IMR-90 (cell line): ENCODE measurements at regions not wholly inside any gene's neighbourhood (a gene's known extent, or its start where the extent isn't known, plus 50 kb on each side); places are given as distances from the start of the nearest gene placed in this dataset.
"Not testable (repeated sequence)": the region's sequence is repeated elsewhere in the genome, so short reads cannot be mapped to it uniquely, and the experiment has no call there.

ENCODE experiments used
- ATAC-seq: fragments of 200-7000 bp; cut with Tn5 transposase; 2 replicates; pipeline ENCODE4 v1.9.1; 2020; ENCODE audit warnings: low read depth, mild to moderate bottlenecking, moderate library complexity
- BruUV-seq: library from RNA; stranded (reverse); fragments of 400-500 nt; replicated peaks from 2 replicates; lab custom pipeline; 2021; lab: Mats Ljungman, UMichigan
- CTCF ChIA-PET: fragments of 300-600 bp; formaldehyde crosslinking; extraction: SDS; loops from one replicate; lab custom pipeline; 2021; ENCODE audit warnings: antibody characterized with exemption; lab: Yijun Ruan, JAX
- POLR2A ChIA-PET: fragments of 300-600 bp; sonication (Branson Sonifier 250); formaldehyde crosslinking; loops from one replicate; lab custom pipeline; 2022; ENCODE audit warnings: antibody characterized with exemption; ENCODE audit not compliant: unreplicated experiment; lab: Charles Lee
- DNase-seq: peaks from one replicate; pipeline ENCODE4 v3.0.0; 2013
- H2AFZ ChIP-seq: replicated peaks from 2 replicates; pipeline ENCODE3; 2013; ENCODE audit warnings: low read length, mild to moderate bottlenecking; ENCODE audit not compliant: poor library complexity
- H2AK5ac ChIP-seq: 2 replicates; pipeline ENCODE4 v1.6.1; 2013; ENCODE audit warnings: low read depth, low read length, inconsistent platforms
- H2AK9ac ChIP-seq: replicated peaks from 2 replicates; pipeline ENCODE3; 2013; ENCODE audit warnings: mild to moderate bottlenecking, low read depth, low read length, moderate library complexity; ENCODE audit not compliant: poor library complexity
- H2BK120ac ChIP-seq: 2 replicates; pipeline ENCODE4 v1.6.1; 2013; ENCODE audit warnings: low read depth, low read length, inconsistent platforms
- H2BK15ac ChIP-seq: 3 replicates; pipeline ENCODE4 v1.6.1; 2013; ENCODE audit warnings: low read depth, low read length, inconsistent platforms
- H2BK20ac ChIP-seq: 2 replicates; pipeline ENCODE4 v1.6.1; 2013; ENCODE audit warnings: low read depth, mild to moderate bottlenecking, inconsistent platforms, low read length, moderate library complexity
- H2BK5ac ChIP-seq: 2 replicates; pipeline ENCODE4 v1.6.1; 2013; ENCODE audit warnings: mild to moderate bottlenecking, low read depth, low read length, inconsistent platforms; ENCODE audit not compliant: poor library complexity, severe bottlenecking
- H3K14ac ChIP-seq: replicated peaks from 2 replicates; pipeline ENCODE4 v1.6.1; 2013; ENCODE audit warnings: low read depth, low read length, inconsistent platforms
- H3K18ac ChIP-seq: 2 replicates; pipeline ENCODE4 v1.6.1; 2013; ENCODE audit warnings: low read depth, low read length, control low read depth
- H3K23ac ChIP-seq: 2 replicates; pipeline ENCODE4 v1.6.1; 2013; ENCODE audit warnings: low read depth, low read length, inconsistent platforms
- H3K27ac ChIP-seq: 2 replicates; pipeline ENCODE4 v1.5.1; 2013; ENCODE audit warnings: mild to moderate bottlenecking, control low read depth, low read length; ENCODE audit not compliant: insufficient read depth
- H3K27me3 ChIP-seq: 2 replicates; pipeline ENCODE4 v1.6.1; 2013; ENCODE audit warnings: low read length; ENCODE audit not compliant: control insufficient read depth, insufficient read depth
- H3K36me3 ChIP-seq: 2 replicates; pipeline ENCODE4 v1.6.1; 2013; ENCODE audit warnings: low read length, mixed read lengths; ENCODE audit not compliant: control insufficient read depth, insufficient read depth
- H3K4ac ChIP-seq: 2 replicates; pipeline ENCODE4 v1.6.1; 2013; ENCODE audit warnings: low read depth, low read length, inconsistent platforms
- H3K4me1 ChIP-seq: 2 replicates; pipeline ENCODE4 v1.6.1; 2013; ENCODE audit warnings: low read length, mixed read lengths; ENCODE audit not compliant: control insufficient read depth, insufficient read depth
- H3K4me2 ChIP-seq: 2 replicates; pipeline ENCODE4 v1.6.1; 2013; ENCODE audit warnings: low read depth, mild to moderate bottlenecking, control low read depth, low read length, moderate library complexity
- H3K4me3 ChIP-seq: 2 replicates; pipeline ENCODE4 v1.5.1; 2013; ENCODE audit warnings: low read depth, mild to moderate bottlenecking, control low read depth, low read length, moderate library complexity; ENCODE audit not compliant: insufficient read depth
- H3K56ac ChIP-seq: 2 replicates; pipeline ENCODE4 v1.6.1; 2013; ENCODE audit warnings: low read length, inconsistent platforms; ENCODE audit not compliant: insufficient read depth; ENCODE audit errors: extremely low read depth
- H3K79me1 ChIP-seq, 2 experiments: 2 replicates each; pipeline ENCODE4 v1.6.1; 2013; ENCODE audit warnings: low read length in 2 of 2, inconsistent platforms in 1 of 2, low read depth in 1 of 2
- H3K9ac ChIP-seq: 2 replicates; pipeline ENCODE4 v1.6.1; 2013; ENCODE audit warnings: low read depth, low read length, control low read depth
- H3K9me1 ChIP-seq: 2 replicates; pipeline ENCODE4 v1.6.1; 2013; ENCODE audit warnings: low read length, inconsistent platforms; ENCODE audit not compliant: insufficient read depth
- H3K9me3 ChIP-seq: 2 replicates; pipeline ENCODE4 v1.6.1; 2013; ENCODE audit warnings: low read length; ENCODE audit not compliant: control insufficient read depth, insufficient read depth
- H4K20me1 ChIP-seq: 2 replicates; pipeline ENCODE4 v1.6.1; 2013; ENCODE audit warnings: low read length, inconsistent platforms; ENCODE audit not compliant: insufficient read depth
- H4K5ac ChIP-seq: 2 replicates; pipeline ENCODE4 v1.6.1; 2013; ENCODE audit warnings: mild to moderate bottlenecking, low read depth, low read length, control low read depth
- H4K8ac ChIP-seq, 2 experiments: 2 replicates each; pipeline ENCODE4 v1.6.1; 2013; ENCODE audit warnings: low read depth in 2 of 2, low read length in 2 of 2, control low read depth in 1 of 2, inconsistent platforms in 1 of 2
- H4K91ac ChIP-seq: 2 replicates; pipeline ENCODE4 v1.6.1; 2013; ENCODE audit warnings: low read depth, low read length, inconsistent platforms; ENCODE audit not compliant: insufficient read depth
- BHLHE40 ChIP-seq: fragments of 150-350 bp; IDR thresholded peaks from 2 replicates; pipeline ENCODE4 v1.6.1; 2016; ENCODE audit warnings: mild to moderate bottlenecking, low read depth, low read length
- MXI1 ChIP-seq: IDR thresholded peaks from 2 replicates; pipeline ENCODE4 v1.6.1; 2012; ENCODE audit warnings: low read depth, mild to moderate bottlenecking, low read length, moderate library complexity, borderline replicate concordance
- POLR2A ChIP-seq: IDR thresholded peaks from 2 replicates; pipeline ENCODE4 v1.6.1; 2012; ENCODE audit warnings: mild to moderate bottlenecking, low read depth, low read length
- WGBS, 2 experiments: methylation state at CpG; one replicate each; pipeline versions ENCODE4 v1.1.5 to v1.1.7; 2013; ENCODE audit warnings: missing lambda C conversion rate in 2 of 2; ENCODE audit not compliant: insufficient read length in 1 of 2; ENCODE audit errors: extremely low coverage in 2 of 2; 5-methylcytosine and 5-hydroxymethylcytosine counted together
- dilution Hi-C: fragments of 300-500 bp; cut with HindIII; formaldehyde crosslinking; loops from one replicate; pipeline ENCODE4 v1.14.3; 2018; ENCODE audit warnings: low sequenced_read_pairs; ENCODE audit not compliant: unreplicated experiment
- in situ Hi-C: fragments of 300-500 bp; cut with MboI; formaldehyde crosslinking; loops from 3 replicates; pipeline ENCODE4 v1.14.3; 2019; ENCODE audit warnings: low sequenced_read_pairs, inconsistent platforms, mixed read lengths
- intact Hi-C: fragments of 100-400 bp; cut with micrococcal nuclease; formaldehyde crosslinking; loops from 2 replicates; pipeline ENCODE4 v1.10.0; 2022

DNA sequence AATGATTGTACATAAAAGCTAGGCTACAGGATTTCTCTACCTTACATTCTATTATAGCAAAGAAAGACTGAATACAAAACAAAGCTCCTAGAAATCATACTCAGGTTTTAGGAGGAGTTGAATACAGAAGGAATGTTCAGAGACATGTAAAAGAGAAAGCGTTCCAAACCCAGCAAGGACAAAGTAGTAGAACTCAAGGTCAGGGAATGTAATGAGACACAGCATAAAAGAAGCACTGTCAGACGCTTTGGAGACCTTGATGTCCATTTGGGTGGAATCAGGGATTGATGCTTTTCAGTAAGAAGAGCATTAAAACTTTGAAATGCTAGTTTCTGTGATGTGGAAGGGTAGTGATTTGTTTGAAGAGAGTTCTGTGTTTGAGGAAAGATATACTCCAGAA, 303.6 kb downstream of the PCDH7 start:
- Histone ChIP-seq H4K91ac (no peak overlapping the region), H2BK120ac (no peak overlapping the region), H3K9ac (no peak overlapping the region), H3K4ac (no peak overlapping the region), H2AK9ac (no peak overlapping the region), H3K36me3 (no peaks in the 10 kb centered on the region), H3K4me2 (no peak overlapping the region), H2BK15ac (no peak overlapping the region), H3K9me1 (no peaks in the 10 kb centered on the region), H3K4me1 (no peaks in the 10 kb centered on the region), H4K5ac (no peak overlapping the region), H3K27me3 (no peaks in the 10 kb centered on the region), H4K20me1 (no peaks in the 10 kb centered on the region), H3K14ac (no peak overlapping the region), H2BK20ac (no peak overlapping the region), H2BK5ac (no peak overlapping the region), H3K18ac (no peak overlapping the region), H2AK5ac (no peak overlapping the region), H3K79me1 (no peaks in the 10 kb centered on the region), H3K9me3 (no peaks in the 10 kb centered on the region), H3K23ac (no peak overlapping the region), H3K4me3 (no peak overlapping the region), H3K56ac (no peak overlapping the region), H4K8ac (no peak overlapping the region), H3K27ac (no peak overlapping the region), H2AFZ (no peak overlapping the region)
- DNase-seq (no peak), ATAC-seq (no peak)
- WGBS, 2 experiments: 96% methylated on average over 2 of the region's 2 CpGs; no CpG with 5 or more reads in 1 of the 2 experiments
- intact Hi-C loops (no loop called here), in situ Hi-C loops (no loop called here), dilution Hi-C loops (no loop called here)
- POLR2A ChIA-PET: no interaction called here
- BruUV-seq: no TSS peak
- TF ChIP-seq MXI1 (no peak), BHLHE40 (no peak), POLR2A (no peak)
- CTCF ChIA-PET: no interaction called here

- H3K4me2 ChIP-seq, H2AFZ ChIP-seq, intact Hi-C loops, H3K36me3 ChIP-seq, ATAC-seq, H3K4ac ChIP-seq, H3K79me1 ChIP-seq, H3K9me1 ChIP-seq, DNase-seq, H3K23ac ChIP-seq, H2AK9ac ChIP-seq, H3K4me1 ChIP-seq, in situ Hi-C loops, H3K56ac ChIP-seq, CTCF ChIA-PET, H3K27me3 ChIP-seq, BruUV-seq, H4K20me1 ChIP-seq, H2BK120ac ChIP-seq, H3K4me3 ChIP-seq, H3K14ac ChIP-seq, H4K91ac ChIP-seq, POLR2A ChIA-PET, H4K8ac ChIP-seq, H2BK5ac ChIP-seq, H2BK20ac ChIP-seq, H4K5ac ChIP-seq, H2AK5ac ChIP-seq, H2BK15ac ChIP-seq, H3K9ac ChIP-seq, H3K27ac ChIP-seq, H3K18ac ChIP-seq, H3K9me3 ChIP-seq, dilution Hi-C loops: not testable (repeated sequence)
- no CpG with 5 or more reads among the region's 12 CpGs for WGBS, 2 experiments
Measured at GRCh38 chr4:31024781-31025180, 304.6 kb downstream of the PCDH7 start.
